T-helper 2 cell treated with Interferon-gamma antibody and Interleukin-4, amounts not matched to agents 5 μg/mL and 100 μg/mL, for 36 hours (primary cell): ENCODE measurements at regions not wholly inside any gene's neighbourhood (a gene's known extent, or its start where the extent isn't known, plus 50 kb on each side); places are given as distances from the start of the nearest gene placed in this dataset.
"Not testable (repeated sequence)": the region's sequence is repeated elsewhere in the genome, so short reads cannot be mapped to it uniquely, and the experiment has no call there.

Experiments
- DNase-seq: peaks from one replicate; pipeline ENCODE4 v3.0.0; 2021; ENCODE audit warnings: low spot score
- H3K27ac Mint-ChIP-seq: one replicate; pipeline ENCODE4 v1.8.0; 2021; ENCODE audit warnings: mild to moderate bottlenecking, mixed read lengths
- H3K27me3 Mint-ChIP-seq: one replicate; pipeline ENCODE4 v1.8.0; 2021; ENCODE audit warnings: low read depth, mixed read lengths
- H3K36me3 Mint-ChIP-seq: one replicate; pipeline ENCODE4 v1.8.0; 2021; ENCODE audit warnings: low read depth, mixed read lengths
- H3K4me1 Mint-ChIP-seq: one replicate; pipeline ENCODE4 v1.8.0; 2021; ENCODE audit warnings: low read depth, mixed read lengths
- H3K4me3 Mint-ChIP-seq: one replicate; pipeline ENCODE4 v1.8.0; 2022; ENCODE audit warnings: mild to moderate bottlenecking, moderate library complexity, mixed read lengths
- H3K9me3 Mint-ChIP-seq: one replicate; pipeline ENCODE4 v1.8.0; 2021; ENCODE audit warnings: mixed read lengths

GRCh38 chr18:55687106-55687505 lies 99.1 kb upstream of the TCF4 start:
- H3K36me3 Mint-ChIP-seq, result no peaks in the 10 kb centered on the region
- DNase-seq, result no peak
- no peaks in the 10 kb centered on the region for H3K27me3 Mint-ChIP-seq
- H3K9me3 Mint-ChIP-seq, result no peaks in the 10 kb centered on the region
- H3K4me1 Mint-ChIP-seq, result no peaks in the 10 kb centered on the region
- no peak overlapping the region for H3K27ac Mint-ChIP-seq
- no peak overlapping the region for H3K4me3 Mint-ChIP-seq

- H3K36me3 Mint-ChIP-seq, result no peaks in the 10 kb centered on the region
- no peak overlapping the region for H3K27ac Mint-ChIP-seq
- DNase-seq, result no peak
- H3K4me1 Mint-ChIP-seq, result no peaks in the 10 kb centered on the region
- no peaks in the 10 kb centered on the region for H3K27me3 Mint-ChIP-seq
- H3K4me3 Mint-ChIP-seq, result no peak overlapping the region
- no peaks in the 10 kb centered on the region for H3K9me3 Mint-ChIP-seq
These were observed 97.6 kb upstream of the TCF4 start for GRCh38 chr18:55685638-55686037.

GRCh38 chr18:55672574-55673361 lies 84.8 kb upstream of the TCF4 start:
- DNase-seq, result no peak
- Mint-ChIP-seq H3K27me3 (no peaks in the 10 kb centered on the region), H3K4me1 (no peaks in the 10 kb centered on the region), H3K27ac (no peak overlapping the region), H3K36me3 (no peaks in the 10 kb centered on the region), H3K9me3 (peaks cover 10% of the 10 kb centered on the region), H3K4me3 (no peak overlapping the region)

GRCh38 chr18:55665506-55665905 lies 77.5 kb upstream of the TCF4 start:
- no peak for DNase-seq
- Mint-ChIP-seq H3K9me3 (peaks cover 4% of the 10 kb centered on the region), H3K36me3 (no peaks in the 10 kb centered on the region), H3K27me3 (no peaks in the 10 kb centered on the region), H3K4me3 (no peak overlapping the region), H3K27ac (no peak overlapping the region), H3K4me1 (no peaks in the 10 kb centered on the region)

GRCh38 chr18:55664758-55665400 lies 76.9 kb upstream of the TCF4 start:
- H3K27ac Mint-ChIP-seq, H3K4me3 Mint-ChIP-seq: not testable (repeated sequence)

GRCh38 chr18:55663891-55664290 lies 75.9 kb upstream of the TCF4 start:
- H3K4me3 Mint-ChIP-seq, result no peak overlapping the region
- no peaks in the 10 kb centered on the region for H3K27me3 Mint-ChIP-seq
- H3K27ac Mint-ChIP-seq, result no peak overlapping the region

More at GRCh38 chr18:55664758-55665400, 76.9 kb upstream of the TCF4 start:
- H3K27me3 Mint-ChIP-seq, H3K36me3 Mint-ChIP-seq, DNase-seq, H3K9me3 Mint-ChIP-seq, H3K4me1 Mint-ChIP-seq: not testable (repeated sequence)

GRCh38 chr18:55658598-55658997 lies 70.6 kb upstream of the TCF4 start:
- no peak overlapping the region for H3K4me3 Mint-ChIP-seq
- DNase-seq, result no peak
- no peak overlapping the region for H3K27ac Mint-ChIP-seq
- H3K4me1 Mint-ChIP-seq, result no peaks in the 10 kb centered on the region
- H3K36me3 Mint-ChIP-seq, result no peaks in the 10 kb centered on the region
- no peaks in the 10 kb centered on the region for H3K9me3 Mint-ChIP-seq
- no peaks in the 10 kb centered on the region for H3K27me3 Mint-ChIP-seq

More at GRCh38 chr18:55663891-55664290, 75.9 kb upstream of the TCF4 start:
- H3K36me3 Mint-ChIP-seq, result no peaks in the 10 kb centered on the region
- H3K4me1 Mint-ChIP-seq, result no peaks in the 10 kb centered on the region
- DNase-seq, result no peak
- H3K9me3 Mint-ChIP-seq, result peaks cover 4% of the 10 kb centered on the region

- no peak overlapping the region for H3K4me3 Mint-ChIP-seq
- H3K36me3 Mint-ChIP-seq, result no peaks in the 10 kb centered on the region
- no peak for DNase-seq
- H3K27ac Mint-ChIP-seq, result no peak overlapping the region
- H3K4me1 Mint-ChIP-seq, result no peaks in the 10 kb centered on the region
- no peaks in the 10 kb centered on the region for H3K9me3 Mint-ChIP-seq
- peaks cover 2% of the 10 kb centered on the region for H3K27me3 Mint-ChIP-seq
These were observed 69.8 kb upstream of the TCF4 start for GRCh38 chr18:55657572-55658331.

- peaks cover 2% of the 10 kb centered on the region for H3K27me3 Mint-ChIP-seq
- H3K27ac Mint-ChIP-seq, result no peak overlapping the region
- no peaks in the 10 kb centered on the region for H3K36me3 Mint-ChIP-seq
- DNase-seq, result no peak
- no peaks in the 10 kb centered on the region for H3K4me1 Mint-ChIP-seq
- no peaks in the 10 kb centered on the region for H3K9me3 Mint-ChIP-seq
- no peak overlapping the region for H3K4me3 Mint-ChIP-seq
These were observed 67.0 kb upstream of the TCF4 start for GRCh38 chr18:55654986-55655385.

GRCh38 chr18:55651236-55651635 lies 63.2 kb upstream of the TCF4 start:
- Mint-ChIP-seq H3K4me1 (no peaks in the 10 kb centered on the region), H3K27ac (no peak overlapping the region), H3K9me3 (no peaks in the 10 kb centered on the region), H3K4me3 (no peak overlapping the region), H3K27me3 (peaks cover 2% of the 10 kb centered on the region), H3K36me3 (no peaks in the 10 kb centered on the region)
- no peak for DNase-seq

- H3K9me3 Mint-ChIP-seq, result no peaks in the 10 kb centered on the region
- H3K4me3 Mint-ChIP-seq, result no peak overlapping the region
- H3K36me3 Mint-ChIP-seq, result no peaks in the 10 kb centered on the region
- H3K27ac Mint-ChIP-seq, result no peak overlapping the region
- no peaks in the 10 kb centered on the region for H3K4me1 Mint-ChIP-seq
- peaks cover 2% of the 10 kb centered on the region for H3K27me3 Mint-ChIP-seq
- no peak for DNase-seq
These were observed 62.4 kb upstream of the TCF4 start for GRCh38 chr18:55650363-55650870.

GRCh38 chr18:55647331-55647730 lies 59.3 kb upstream of the TCF4 start:
- Mint-ChIP-seq H3K27me3 (no peaks in the 10 kb centered on the region), H3K9me3 (no peaks in the 10 kb centered on the region), H3K36me3 (no peaks in the 10 kb centered on the region), H3K4me3 (no peak overlapping the region), H3K27ac (no peak overlapping the region), H3K4me1 (no peaks in the 10 kb centered on the region)
- no peak for DNase-seq

GRCh38 chr18:55642191-55642590 lies 54.2 kb upstream of the TCF4 start:
- Mint-ChIP-seq H3K27ac (no peak overlapping the region), H3K27me3 (no peaks in the 10 kb centered on the region), H3K4me3 (no peak overlapping the region), H3K9me3 (no peaks in the 10 kb centered on the region), H3K36me3 (no peaks in the 10 kb centered on the region), H3K4me1 (no peaks in the 10 kb centered on the region)
- DNase-seq, result no peak

- Mint-ChIP-seq H3K4me1 (no peaks in the 10 kb centered on the region), H3K27ac (no peak overlapping the region), H3K4me3 (no peak overlapping the region), H3K36me3 (no peaks in the 10 kb centered on the region), H3K9me3 (no peaks in the 10 kb centered on the region), H3K27me3 (no peaks in the 10 kb centered on the region)
- no peak for DNase-seq
These were observed 53.5 kb upstream of the TCF4 start for GRCh38 chr18:55641486-55641885.
